Psoas muscle (tissue), 7 donors: ENCODE measurements at regions not wholly inside any gene's neighbourhood (a gene's known extent, or its start where the extent isn't known, plus 50 kb on each side); places are given as distances from the start of the nearest gene placed in this dataset.
"Not testable (repeated sequence)": the region's sequence is repeated elsewhere in the genome, so short reads cannot be mapped to it uniquely, and the experiment has no call there.

Experiments used
- ATAC-seq, 4 donors: fragments of 200-7000 bp; cut with Tn5 transposase; one replicate each; pipeline ENCODE4 v1.9.1; 2020; ENCODE audit warnings: moderate library complexity in 3 of 4, mild to moderate bottlenecking in 2 of 4
- DNase-seq, 2 donors: peaks; one replicate each; pipeline ENCODE4 v3.0.0-alpha.2; 2020
- H3K27ac ChIP-seq: fragments of 200-600 bp; one replicate; pipeline ENCODE4 v1.8.0; 2022
- H3K27me3 ChIP-seq, 3 donors: fragments of 200-600 bp in 1 of 3; one replicate each; pipeline versions ENCODE4 v1.6.1 to v1.8.0; 2013 to 2022; ENCODE audit warnings: low read length in 2 of 3, mild to moderate bottlenecking in 2 of 3, moderate library complexity in 1 of 3; ENCODE audit not compliant: insufficient read depth in 3 of 3
- H3K36me3 ChIP-seq, 2 donors: fragments of 200-600 bp in 1 of 2; one replicate each; pipeline versions ENCODE4 v1.6.1 to v1.8.0; 2013 to 2022; ENCODE audit warnings: low read depth in 1 of 2, mild to moderate bottlenecking in 1 of 2, moderate library complexity in 1 of 2; ENCODE audit not compliant: insufficient read depth in 1 of 2
- H3K4me1 ChIP-seq: fragments of 200-600 bp; one replicate; pipeline ENCODE4 v1.8.0; 2022
- H3K4me3 ChIP-seq: fragments of 200-600 bp; one replicate; pipeline ENCODE4 v1.8.0; 2022; ENCODE audit warnings: mild to moderate bottlenecking
- H3K9me3 ChIP-seq: fragments of 200-600 bp; one replicate; pipeline ENCODE4 v1.8.0; 2022
- WGBS, 3 donors: extraction: QIAGEN DNeasy Blood & Tissue Kit; methylation state at CpG; one replicate each; pipeline versions ENCODE4 v1.1.6 to v1.1.7; 2013; 5-methylcytosine and 5-hydroxymethylcytosine counted together
- intact Hi-C, 2 donors: fragments of 100-400 bp; cut with DNase I; formaldehyde crosslinking; loops; one replicate each; pipeline versions ENCODE4 v1.11.0 to v1.14.2; 2022
- TF ChIP-seq, protein P1 (sequence below): fragments of 200-600 bp; IDR thresholded peaks from one replicate; pipeline ENCODE4 v1.8.0; 2022; ENCODE audit warnings: antibody characterized with exemption
- donor health status: healthy with polysubstance abuse.
- donor health status: DM: no; HTN: no; CAD: no; lungs with moderate emphysema.
- donor health status: Bipolar disorder and iron deficiency.
- donor health status: healthy.
- donor health status: DM: yes; HTN: yes; CAD: no.
- donor health status: DM: no; HTN: no; CAD: no.
- donor health status: DM: yes; HTN: yes; CAD: no.

DNA sequence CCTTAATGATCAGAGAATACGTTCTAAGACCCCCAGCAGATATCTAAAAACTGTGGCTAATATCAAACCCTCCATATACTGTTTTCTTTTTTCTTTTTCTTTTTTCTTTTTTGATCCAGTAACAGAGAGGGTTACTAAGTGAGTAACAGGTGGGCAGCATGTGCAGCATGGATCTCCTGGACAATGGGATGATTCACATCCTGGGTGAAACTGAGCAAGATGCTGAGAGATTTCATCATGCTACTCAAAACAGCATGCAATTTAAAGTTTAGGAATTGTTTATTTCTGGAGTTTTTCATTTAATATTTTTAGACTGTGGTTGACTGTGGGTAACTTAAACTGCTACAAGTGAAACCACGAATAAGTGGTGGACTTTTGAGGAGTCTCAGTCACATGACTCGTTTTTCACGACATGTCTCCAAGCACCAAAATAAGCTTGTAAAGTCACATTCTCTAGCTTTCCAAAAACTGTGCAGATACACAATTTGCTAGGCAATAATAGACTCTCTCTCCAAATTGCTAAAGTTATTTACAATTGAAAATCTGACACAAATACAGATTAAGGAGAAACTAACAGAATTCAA, 716.2 kb downstream of the NXPH1 start:
- ATAC-seq (no peak), DNase-seq (no peak)
- no peak overlapping the region for H3K4me3 ChIP-seq
- WGBS, 3 donors, result 65 to 84% (median 80%) methylated on average over 4 of the region's 4 CpGs
- no peaks in the 10 kb centered on the region for H3K36me3 ChIP-seq
- TF ChIP-seq, protein P1, sequence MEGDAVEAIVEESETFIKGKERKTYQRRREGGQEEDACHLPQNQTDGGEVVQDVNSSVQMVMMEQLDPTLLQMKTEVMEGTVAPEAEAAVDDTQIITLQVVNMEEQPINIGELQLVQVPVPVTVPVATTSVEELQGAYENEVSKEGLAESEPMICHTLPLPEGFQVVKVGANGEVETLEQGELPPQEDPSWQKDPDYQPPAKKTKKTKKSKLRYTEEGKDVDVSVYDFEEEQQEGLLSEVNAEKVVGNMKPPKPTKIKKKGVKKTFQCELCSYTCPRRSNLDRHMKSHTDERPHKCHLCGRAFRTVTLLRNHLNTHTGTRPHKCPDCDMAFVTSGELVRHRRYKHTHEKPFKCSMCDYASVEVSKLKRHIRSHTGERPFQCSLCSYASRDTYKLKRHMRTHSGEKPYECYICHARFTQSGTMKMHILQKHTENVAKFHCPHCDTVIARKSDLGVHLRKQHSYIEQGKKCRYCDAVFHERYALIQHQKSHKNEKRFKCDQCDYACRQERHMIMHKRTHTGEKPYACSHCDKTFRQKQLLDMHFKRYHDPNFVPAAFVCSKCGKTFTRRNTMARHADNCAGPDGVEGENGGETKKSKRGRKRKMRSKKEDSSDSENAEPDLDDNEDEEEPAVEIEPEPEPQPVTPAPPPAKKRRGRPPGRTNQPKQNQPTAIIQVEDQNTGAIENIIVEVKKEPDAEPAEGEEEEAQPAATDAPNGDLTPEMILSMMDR, result no peak
- no peaks in the 10 kb centered on the region for H3K4me1 ChIP-seq
- intact Hi-C loops, result no loop called here
- H3K27ac ChIP-seq, result no peak overlapping the region
- H3K9me3 ChIP-seq, result no peaks in the 10 kb centered on the region
- no peaks in the 10 kb centered on the region for H3K27me3 ChIP-seq

DNA sequence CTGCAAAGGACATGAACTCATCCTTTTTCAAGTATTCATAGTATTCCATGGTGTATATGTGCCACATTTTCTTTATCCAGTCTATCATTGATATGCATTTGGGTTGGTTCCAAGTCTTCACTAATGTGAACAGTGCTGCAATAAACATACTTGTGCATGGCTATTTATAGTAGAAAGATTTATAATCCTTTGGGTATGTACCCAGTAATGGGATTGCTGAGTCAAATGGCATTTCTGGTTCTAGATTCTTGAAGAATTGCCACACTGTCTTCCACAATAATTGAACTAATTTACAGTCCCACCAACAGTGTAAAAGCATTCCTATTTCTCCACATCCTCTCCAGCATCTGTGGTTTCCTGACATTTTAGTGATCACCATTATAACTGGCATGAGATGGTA, 730.3 kb downstream of the NXPH1 start:
- ATAC-seq, H3K9me3 ChIP-seq, H3K4me1 ChIP-seq, DNase-seq, H3K27ac ChIP-seq, intact Hi-C loops, H3K36me3 ChIP-seq, H3K4me3 ChIP-seq, H3K27me3 ChIP-seq: not testable (repeated sequence)

DNA sequence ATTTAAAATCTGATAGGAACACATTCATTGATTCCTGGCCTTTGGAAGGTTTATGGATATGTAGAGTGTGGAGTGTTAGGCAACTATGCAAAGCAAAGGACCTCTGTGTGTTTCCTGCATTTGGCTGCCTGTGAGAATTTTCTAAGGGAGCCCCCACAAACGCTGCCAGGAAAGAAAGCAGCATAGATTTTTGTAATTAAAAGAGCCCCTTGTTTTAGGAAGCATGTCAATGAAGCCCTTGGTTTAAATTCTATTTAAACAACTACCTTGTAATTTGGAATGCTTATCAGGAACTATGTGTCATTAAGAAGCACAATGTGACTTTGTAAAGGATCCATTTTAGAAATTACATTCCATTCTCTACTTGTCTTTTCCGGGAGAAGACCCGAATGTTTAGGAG, 742.5 kb downstream of the NXPH1 start:
- Histone ChIP-seq H3K27me3 (no peaks in the 10 kb centered on the region), H3K36me3 (no peaks in the 10 kb centered on the region), H3K27ac (no peak overlapping the region), H3K4me3 (no peak overlapping the region), H3K4me1 (no peaks in the 10 kb centered on the region), H3K9me3 (no peaks in the 10 kb centered on the region)
- ATAC-seq (no peak), DNase-seq (no peak)
- 52 to 56% (median 55%) methylated on average over 3 of the region's 3 CpGs for WGBS, 3 donors
- intact Hi-C loops, result no loop called here
- TF ChIP-seq, protein P1, result no peak

DNA sequence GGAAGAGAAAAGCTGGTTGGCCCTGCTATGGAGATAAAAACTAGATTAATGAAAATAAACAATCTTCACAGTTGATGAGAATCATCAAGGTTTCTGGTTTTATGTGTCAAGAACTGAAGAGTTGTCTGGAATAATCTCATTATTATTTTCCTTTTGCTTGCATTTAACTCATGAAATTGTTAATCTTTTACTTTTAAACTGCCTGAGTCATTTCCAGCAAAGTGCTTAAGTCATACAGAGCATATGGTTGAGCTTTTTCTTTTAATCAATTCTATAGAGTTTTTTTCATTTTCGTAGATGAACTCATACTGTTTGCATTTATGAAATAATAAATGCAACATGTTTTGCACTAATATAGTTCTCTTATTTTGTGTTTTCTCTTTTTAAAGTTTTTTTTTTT, 747.9 kb downstream of the NXPH1 start:
- TF ChIP-seq, protein P1, result no peak
- intact Hi-C loops, result no loop called here
- H3K27ac ChIP-seq, result no peak overlapping the region
- DNase-seq, result no peak
- 74 to 82% (median 78%) methylated on average over 1 of the region's 1 CpG for WGBS, 3 donors
- no peak overlapping the region for H3K4me3 ChIP-seq
- H3K27me3 ChIP-seq, result no peaks in the 10 kb centered on the region
- H3K4me1 ChIP-seq, result no peaks in the 10 kb centered on the region
- H3K9me3 ChIP-seq, result no peaks in the 10 kb centered on the region
- no peaks in the 10 kb centered on the region for H3K36me3 ChIP-seq
- no peak for ATAC-seq

DNA sequence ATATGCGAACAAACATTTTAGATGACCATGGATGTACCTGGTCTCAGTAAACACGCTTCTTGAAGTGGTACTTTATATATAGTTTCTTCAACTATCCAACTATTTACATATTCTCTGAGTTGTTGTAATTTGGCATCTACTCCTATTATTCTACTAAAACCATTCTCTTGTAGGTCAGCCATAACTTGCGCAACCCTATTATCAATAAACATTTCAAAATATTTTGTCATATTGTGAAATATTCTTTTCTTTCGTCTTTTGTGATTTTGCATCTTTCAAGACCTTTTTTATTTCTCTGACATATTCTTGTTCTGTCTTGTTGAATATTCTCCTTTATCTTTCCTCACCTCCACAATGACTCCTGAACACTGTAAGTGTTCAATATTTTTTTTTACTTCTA, 753.3 kb downstream of the NXPH1 start:
- no peak for ATAC-seq
- Histone ChIP-seq H3K4me3 (no peak overlapping the region), H3K27me3 (no peaks in the 10 kb centered on the region), H3K36me3 (no peaks in the 10 kb centered on the region), H3K4me1 (no peaks in the 10 kb centered on the region), H3K27ac (no peak overlapping the region), H3K9me3 (no peaks in the 10 kb centered on the region)
- no peak for DNase-seq
- TF ChIP-seq, protein P1, result no peak
- WGBS, 3 donors, result 89 to 91% (median 91%) methylated on average over 4 of the region's 4 CpGs
- intact Hi-C loops, result no loop called here
